Activated naive CD4-positive, alpha-beta T cell treated with anti-CD3 and anti-CD28 coated beads, Interleukin-2, amount 50 U/mL, for 72 hours (primary cell): ENCODE measurements at regions not wholly inside any gene's neighbourhood (a gene's known extent, or its start where the extent isn't known, plus 50 kb on each side); places are given as distances from the start of the nearest gene placed in this dataset.
"Not testable (repeated sequence)": the region's sequence is repeated elsewhere in the genome, so short reads cannot be mapped to it uniquely, and the experiment has no call there.

Source experiments
- ATAC-seq, 2 donors: fragments of 150-1000 bp; cut with Tn5 transposase; 2 replicates each; pipeline ENCODE4 v1.10.0; 2021; ENCODE audit warnings: mild to moderate bottlenecking in 2 of 2, moderate library complexity in 2 of 2
- DNase-seq, 2 donors: peaks; one replicate each; pipeline ENCODE4 v3.0.0; 2021 to 2022; ENCODE audit warnings: low spot score in 2 of 2
- H3K27ac Mint-ChIP-seq, 2 donors: one replicate each; pipeline ENCODE4 v1.8.0; 2022; ENCODE audit warnings: mild to moderate bottlenecking in 2 of 2, mixed read lengths in 2 of 2
- H3K36me3 Mint-ChIP-seq, 2 donors: one replicate each; pipeline ENCODE4 v1.8.0; 2022; ENCODE audit warnings: mixed read lengths in 2 of 2
- H3K9me3 Mint-ChIP-seq, 2 donors: one replicate each; pipeline ENCODE4 v1.8.0; 2022; ENCODE audit warnings: mixed read lengths in 2 of 2

GRCh38 chr3:147256739-147257138, 149.6 kb downstream of the ZIC4 start:
- no peaks in the 10 kb centered on the region for H3K36me3 Mint-ChIP-seq
- DNase-seq (no peak), ATAC-seq (no peak)
- peaks cover 4 to 6% of the 10 kb centered on the region in 2 donors for H3K9me3 Mint-ChIP-seq
- no peak overlapping the region for H3K27ac Mint-ChIP-seq

- no peak overlapping the region for H3K27ac Mint-ChIP-seq
- H3K9me3 Mint-ChIP-seq = peaks cover 0 to 14% of the 10 kb centered on the region in 2 donors
- DNase-seq (no peak), ATAC-seq (no peak)
- no peaks in the 10 kb centered on the region for H3K36me3 Mint-ChIP-seq
Observed at GRCh38 chr3:147246906-147247305, 159.4 kb downstream of the ZIC4 start.

GRCh38 chr3:147245638-147246037, 160.7 kb downstream of the ZIC4 start:
- peaks cover 0 to 14% of the 10 kb centered on the region in 2 donors for H3K9me3 Mint-ChIP-seq
- not testable (repeated sequence) for H3K27ac Mint-ChIP-seq, DNase-seq, ATAC-seq, H3K36me3 Mint-ChIP-seq

- ATAC-seq, H3K36me3 Mint-ChIP-seq, DNase-seq, H3K27ac Mint-ChIP-seq: not testable (repeated sequence)
- H3K9me3 Mint-ChIP-seq = peaks cover 0 to 14% of the 10 kb centered on the region in 2 donors
Observed at GRCh38 chr3:147245022-147245421, 161.3 kb downstream of the ZIC4 start.

GRCh38 chr3:147244397-147244796, 161.9 kb downstream of the ZIC4 start:
- no peak for ATAC-seq
- Mint-ChIP-seq H3K9me3 (peaks cover 0 to 14% of the 10 kb centered on the region in 2 donors), H3K27ac (no peak overlapping the region), H3K36me3 (no peaks in the 10 kb centered on the region)
- DNase-seq = no peak

- Mint-ChIP-seq H3K27ac (no peak overlapping the region), H3K9me3 (peaks cover 8 to 14% of the 10 kb centered on the region in 2 donors), H3K36me3 (no peaks in the 10 kb centered on the region)
- DNase-seq = no peak
- no peak for ATAC-seq
Observed at GRCh38 chr3:147240581-147240980, 165.8 kb downstream of the ZIC4 start.

- DNase-seq (no peak), ATAC-seq (no peak)
- Mint-ChIP-seq H3K27ac (no peak overlapping the region), H3K36me3 (no peaks in the 10 kb centered on the region), H3K9me3 (peaks cover 7 to 13% of the 10 kb centered on the region in 2 donors)
Observed at GRCh38 chr3:147237991-147238390, 168.4 kb downstream of the ZIC4 start.

GRCh38 chr3:147231980-147232379, 174.4 kb downstream of the ZIC4 start:
- not testable (repeated sequence) for H3K27ac Mint-ChIP-seq, H3K36me3 Mint-ChIP-seq, ATAC-seq, DNase-seq
- H3K9me3 Mint-ChIP-seq = peaks cover 7 to 15% of the 10 kb centered on the region in 2 donors

- no peak overlapping the region for H3K27ac Mint-ChIP-seq
- peaks cover 3 to 13% of the 10 kb centered on the region in 2 donors for H3K9me3 Mint-ChIP-seq
- no peak for ATAC-seq
- H3K36me3 Mint-ChIP-seq = no peaks in the 10 kb centered on the region
- no peak for DNase-seq
Observed at GRCh38 chr3:147231111-147231510, 175.2 kb downstream of the ZIC4 start.

- Mint-ChIP-seq H3K36me3 (no peaks in the 10 kb centered on the region), H3K27ac (no peak overlapping the region), H3K9me3 (peaks cover 0 to 5% of the 10 kb centered on the region in 2 donors)
- ATAC-seq (no peak), DNase-seq (no peak)
Observed at GRCh38 chr3:147222291-147222690, 184.1 kb downstream of the ZIC4 start.

- no peak for DNase-seq
- no peaks in the 10 kb centered on the region for H3K36me3 Mint-ChIP-seq
- H3K27ac Mint-ChIP-seq = no peak overlapping the region
- peaks cover 0 to 3% of the 10 kb centered on the region in 2 donors for H3K9me3 Mint-ChIP-seq
- ATAC-seq = no peak
Observed at GRCh38 chr3:147218965-147219364, 187.4 kb downstream of the ZIC4 start.

- ATAC-seq = no peak
- H3K9me3 Mint-ChIP-seq = peaks cover 3 to 6% of the 10 kb centered on the region in 2 donors
- H3K27ac Mint-ChIP-seq = no peak overlapping the region
- no peak for DNase-seq
- H3K36me3 Mint-ChIP-seq = no peaks in the 10 kb centered on the region
Observed at GRCh38 chr3:147216143-147216673, 190.1 kb downstream of the ZIC4 start.

GRCh38 chr3:147215660-147216059, 190.7 kb downstream of the ZIC4 start:
- ATAC-seq (no peak), DNase-seq (no peak)
- Mint-ChIP-seq H3K9me3 (peaks cover 3 to 6% of the 10 kb centered on the region in 2 donors), H3K27ac (no peak overlapping the region), H3K36me3 (no peaks in the 10 kb centered on the region)

- no peak overlapping the region for H3K27ac Mint-ChIP-seq
- no peaks in the 10 kb centered on the region for H3K36me3 Mint-ChIP-seq
- no peak for DNase-seq
- H3K9me3 Mint-ChIP-seq = peaks cover 9 to 14% of the 10 kb centered on the region in 2 donors
- no peak for ATAC-seq
Observed at GRCh38 chr3:147213633-147214032, 192.7 kb downstream of the ZIC4 start.

GRCh38 chr3:147210676-147211075, 195.7 kb downstream of the ZIC4 start:
- DNase-seq = no peak
- ATAC-seq = no peak
- no peaks in the 10 kb centered on the region for H3K36me3 Mint-ChIP-seq
- H3K9me3 Mint-ChIP-seq = peaks cover 20 to 21% of the 10 kb centered on the region in 2 donors
- no peak overlapping the region for H3K27ac Mint-ChIP-seq

GRCh38 chr3:147201086-147201485, 205.3 kb downstream of the ZIC4 start:
- H3K9me3 Mint-ChIP-seq = peaks cover 5% of the 10 kb centered on the region in 2 donors
- no peaks in the 10 kb centered on the region for H3K36me3 Mint-ChIP-seq
- ATAC-seq (no peak), DNase-seq (no peak)
- H3K27ac Mint-ChIP-seq = no peak overlapping the region

GRCh38 chr3:147200545-147200944, 205.8 kb downstream of the ZIC4 start:
- Mint-ChIP-seq H3K9me3 (peaks cover 2 to 5% of the 10 kb centered on the region in 2 donors), H3K27ac (no peak overlapping the region), H3K36me3 (no peaks in the 10 kb centered on the region)
- no peak for ATAC-seq
- no peak for DNase-seq

- no peak for DNase-seq
- Mint-ChIP-seq H3K36me3 (no peaks in the 10 kb centered on the region), H3K9me3 (peaks cover 3% of the 10 kb centered on the region in 2 donors), H3K27ac (no peak overlapping the region)
- ATAC-seq = no peak
Observed at GRCh38 chr3:147197739-147198138, 208.6 kb downstream of the ZIC4 start.
